ENCODE measurements at regions not wholly inside any gene's neighbourhood (a gene's known extent, or its start where the extent isn't known, plus 50 kb on each side); places are given as distances from the start of the nearest gene placed in this dataset.

DNA sequence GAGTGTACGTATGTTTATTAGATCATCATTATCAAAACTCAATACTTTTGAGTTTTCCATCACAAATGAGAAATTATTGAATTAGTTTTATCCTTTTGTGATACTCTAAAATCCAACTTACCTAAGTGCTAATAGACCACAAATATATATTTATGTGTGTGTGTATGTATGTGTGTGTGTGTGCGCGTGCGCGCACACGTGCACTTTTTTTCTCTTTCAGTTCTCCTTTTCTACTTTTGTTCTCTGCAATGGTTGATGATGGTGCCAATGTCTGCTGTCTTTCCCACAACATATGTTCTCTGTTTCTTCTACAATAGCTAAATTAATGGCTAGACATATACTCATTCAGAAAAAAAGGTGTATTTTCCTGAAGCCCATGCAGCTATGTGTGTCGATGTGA lies 571.6 kb upstream of the ARPP21 start:
- no TSS peak for BruUV-seq (replicated peaks)
- DNase-seq: no peak
- no peak overlapping the region for H2AFZ ChIP-seq
- no peaks in the 10 kb centered on the region for H3K27me3 ChIP-seq (ENCODE audit: insufficient read depth, low read depth)
- H3K4me1 ChIP-seq (replicated peaks; ENCODE audit: insufficient read depth): no peaks in the 10 kb centered on the region
- H4K20me1 ChIP-seq (ENCODE audit: insufficient read depth): no peaks in the 10 kb centered on the region
- H3K4me2 ChIP-seq: no peak overlapping the region
- CTCF ChIA-PET: no interaction called here
- POLR2A ChIA-PET (ENCODE audit: unreplicated experiment): no interaction called here
- H3K36me3 ChIP-seq (ENCODE audit: low read depth): no peaks in the 10 kb centered on the region
- H3F3A ChIP-seq (ENCODE audit: insufficient read depth, low read depth): no peaks in the 10 kb centered on the region
- no peak overlapping the region for H3K27ac ChIP-seq
- TF ChIP-seq, protein P1, sequence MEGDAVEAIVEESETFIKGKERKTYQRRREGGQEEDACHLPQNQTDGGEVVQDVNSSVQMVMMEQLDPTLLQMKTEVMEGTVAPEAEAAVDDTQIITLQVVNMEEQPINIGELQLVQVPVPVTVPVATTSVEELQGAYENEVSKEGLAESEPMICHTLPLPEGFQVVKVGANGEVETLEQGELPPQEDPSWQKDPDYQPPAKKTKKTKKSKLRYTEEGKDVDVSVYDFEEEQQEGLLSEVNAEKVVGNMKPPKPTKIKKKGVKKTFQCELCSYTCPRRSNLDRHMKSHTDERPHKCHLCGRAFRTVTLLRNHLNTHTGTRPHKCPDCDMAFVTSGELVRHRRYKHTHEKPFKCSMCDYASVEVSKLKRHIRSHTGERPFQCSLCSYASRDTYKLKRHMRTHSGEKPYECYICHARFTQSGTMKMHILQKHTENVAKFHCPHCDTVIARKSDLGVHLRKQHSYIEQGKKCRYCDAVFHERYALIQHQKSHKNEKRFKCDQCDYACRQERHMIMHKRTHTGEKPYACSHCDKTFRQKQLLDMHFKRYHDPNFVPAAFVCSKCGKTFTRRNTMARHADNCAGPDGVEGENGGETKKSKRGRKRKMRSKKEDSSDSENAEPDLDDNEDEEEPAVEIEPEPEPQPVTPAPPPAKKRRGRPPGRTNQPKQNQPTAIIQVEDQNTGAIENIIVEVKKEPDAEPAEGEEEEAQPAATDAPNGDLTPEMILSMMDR (conservative IDR thresholded peaks at IDR 0.05): no peak
- TF ChIP-seq EZH2 (IDR thresholded peaks at IDR 0.05; ENCODE audit: low read depth): no peak
- no peaks in the 10 kb centered on the region for H3K9me3 ChIP-seq (ENCODE audit: insufficient read depth, low read depth)
- H3K4me3 ChIP-seq: no peak overlapping the region
- H3K9me2 ChIP-seq (ENCODE audit: insufficient read depth): no peaks in the 10 kb centered on the region
- intact Hi-C loops (cut with micrococcal nuclease; ENCODE audit: unreplicated experiment): no loop called here
- H3K79me2 ChIP-seq (ENCODE audit: low read depth): no peaks in the 10 kb centered on the region

DNA sequence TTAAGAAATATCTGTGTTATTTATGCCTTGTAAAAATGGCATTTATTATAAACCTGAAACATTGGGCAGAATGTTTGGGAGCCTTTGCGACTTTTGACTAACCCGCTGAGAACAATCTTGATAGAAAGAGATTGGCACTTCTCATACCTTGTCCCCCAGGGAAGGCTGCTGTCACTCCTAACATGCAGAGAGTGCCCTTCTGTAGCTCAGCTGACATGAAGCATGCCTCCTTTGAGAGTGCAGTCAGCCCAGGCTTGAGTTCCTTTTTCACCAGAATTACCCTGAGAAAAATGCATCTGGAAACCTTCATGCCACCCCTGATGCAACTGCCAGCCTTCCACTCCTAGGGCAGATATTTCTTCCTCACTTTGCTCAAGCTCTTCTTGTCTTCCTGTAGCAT lies 569.2 kb upstream of the ARPP21 start:
- CTCF ChIA-PET: no interaction called here
- TF ChIP-seq EZH2 (IDR thresholded peaks at IDR 0.05; ENCODE audit: low read depth): no peak
- TF ChIP-seq, protein P1 (conservative IDR thresholded peaks at IDR 0.05): no peak
- Histone ChIP-seq H3K27ac (no peak overlapping the region), H3F3A (ENCODE audit: insufficient read depth, low read depth) (no peaks in the 10 kb centered on the region), H4K20me1 (ENCODE audit: insufficient read depth) (no peaks in the 10 kb centered on the region), H3K36me3 (ENCODE audit: low read depth) (no peaks in the 10 kb centered on the region), H2AFZ (no peak overlapping the region), H3K27me3 (ENCODE audit: insufficient read depth, low read depth) (no peaks in the 10 kb centered on the region), H3K9me3 (ENCODE audit: insufficient read depth, low read depth) (no peaks in the 10 kb centered on the region), H3K4me1 (replicated peaks; ENCODE audit: insufficient read depth) (no peaks in the 10 kb centered on the region), H3K4me3 (no peak overlapping the region), H3K9me2 (ENCODE audit: insufficient read depth) (no peaks in the 10 kb centered on the region), H3K4me2 (no peak overlapping the region), H3K79me2 (ENCODE audit: low read depth) (no peaks in the 10 kb centered on the region)
- POLR2A ChIA-PET (ENCODE audit: unreplicated experiment): interaction anchor here (0.5 kb wide), 2 partner anchors 10 to 135 kb away, joined by 3 to 4 read pairs; no protein-coding TSS in a partner anchor
- intact Hi-C loops (cut with micrococcal nuclease; ENCODE audit: unreplicated experiment): no loop called here
- no TSS peak for BruUV-seq (replicated peaks)
- DNase-seq: no peak

GRCh38 chr3:35071772-35072171 lies 567.6 kb upstream of the ARPP21 start:
- POLR2A ChIA-PET (ENCODE audit: unreplicated experiment): interaction anchor here (0.7 kb wide), 1 partner anchor 44 kb away, joined by 3 read pairs; no protein-coding TSS in a partner anchor
- Histone ChIP-seq H3K9me2 (ENCODE audit: insufficient read depth) (no peaks in the 10 kb centered on the region), H3K27me3 (ENCODE audit: insufficient read depth, low read depth) (no peaks in the 10 kb centered on the region), H3K4me3 (no peak overlapping the region), H3K4me2 (no peak overlapping the region), H3K27ac (no peak overlapping the region), H3F3A (ENCODE audit: insufficient read depth, low read depth) (no peaks in the 10 kb centered on the region), H3K79me2 (ENCODE audit: low read depth) (no peaks in the 10 kb centered on the region), H4K20me1 (ENCODE audit: insufficient read depth) (no peaks in the 10 kb centered on the region), H2AFZ (no peak overlapping the region), H3K36me3 (ENCODE audit: low read depth) (no peaks in the 10 kb centered on the region), H3K4me1 (replicated peaks; ENCODE audit: insufficient read depth) (no peaks in the 10 kb centered on the region), H3K9me3 (ENCODE audit: insufficient read depth, low read depth) (no peaks in the 10 kb centered on the region)
- no peak for DNase-seq
- TF ChIP-seq, protein P1 (conservative IDR thresholded peaks at IDR 0.05): no peak
- no peak for TF ChIP-seq EZH2 (IDR thresholded peaks at IDR 0.05; ENCODE audit: low read depth)
- BruUV-seq (replicated peaks): no TSS peak
- intact Hi-C loops (cut with micrococcal nuclease; ENCODE audit: unreplicated experiment): no loop called here
- CTCF ChIA-PET: no interaction called here
